Nephron (organoid): ENCODE measurements at regions not wholly inside any gene's neighbourhood (a gene's known extent, or its start where the extent isn't known, plus 50 kb on each side); places are given as distances from the start of the nearest gene placed in this dataset.

Experiments used
- H3K27ac Mint-ChIP-seq, 3 experiments: 2 replicates each; pipeline ENCODE4 v1.8.0; 2020; ENCODE audit warnings: mixed read lengths in 3 of 3, mild to moderate bottlenecking in 2 of 3, moderate library complexity in 1 of 3
- H3K27me3 Mint-ChIP-seq: 2 replicates; pipeline ENCODE4 v1.8.0; 2021; ENCODE audit warnings: low read depth, mild to moderate bottlenecking, moderate library complexity, mixed read lengths
- H3K36me3 Mint-ChIP-seq: 2 replicates; pipeline ENCODE4 v1.8.0; 2020; ENCODE audit warnings: low read depth, mixed read lengths
- H3K4me1 Mint-ChIP-seq: 2 replicates; pipeline ENCODE4 v1.8.0; 2020; ENCODE audit warnings: mixed read lengths
- H3K4me3 Mint-ChIP-seq, 3 experiments: 2 replicates each; pipeline ENCODE4 v1.8.0; 2020; ENCODE audit warnings: mild to moderate bottlenecking in 3 of 3, mixed read lengths in 3 of 3, moderate library complexity in 2 of 3
- H3K9me3 Mint-ChIP-seq: 2 replicates; pipeline ENCODE4 v1.8.0; 2020; ENCODE audit warnings: mixed read lengths
- CTCF ChIP-seq, 3 experiments: fragments of 200-600 bp; sonication (generic); IDR thresholded peaks; one replicate each; pipeline ENCODE4 v1.5.0; 2021; ENCODE audit warnings: antibody characterized with exemption in 3 of 3; ENCODE audit not compliant: unreplicated experiment in 3 of 3

DNA sequence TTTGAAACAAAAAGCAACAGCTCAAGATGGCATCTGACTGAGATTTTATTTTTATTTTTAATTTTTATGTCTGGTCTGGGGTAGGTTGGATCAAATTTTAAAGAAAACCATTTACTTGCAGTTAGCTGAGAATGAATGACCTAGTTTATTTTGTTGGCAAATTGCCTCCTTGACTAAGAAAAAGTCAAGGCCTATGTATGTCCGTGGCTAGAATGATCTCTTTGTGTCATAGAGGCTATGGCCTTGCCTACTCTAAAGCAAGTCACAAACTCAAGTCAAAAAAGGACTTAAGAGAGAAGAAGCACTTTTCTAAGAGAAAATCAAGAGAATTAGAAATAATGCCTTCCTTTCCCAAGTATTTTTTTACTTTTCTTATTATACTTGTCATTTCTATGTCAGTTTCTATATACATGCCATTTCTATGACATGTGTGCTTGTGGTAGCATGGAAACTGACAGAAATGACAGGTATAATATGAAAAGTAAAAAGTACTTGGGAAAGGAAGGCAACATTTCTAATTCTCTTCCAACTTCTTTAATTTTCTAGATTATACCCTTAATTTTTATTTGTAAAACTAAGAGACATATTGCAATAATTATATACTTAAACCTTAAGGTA, 136.7 kb downstream of the CENPF start:
- Mint-ChIP-seq H3K9me3 (peaks cover 2% of the 10 kb centered on the region), H3K4me1 (no peaks in the 10 kb centered on the region), H3K27ac (no peak overlapping the region), H3K36me3 (no peaks in the 10 kb centered on the region), H3K4me3 (no peak overlapping the region), H3K27me3 (no peaks in the 10 kb centered on the region)
- TF ChIP-seq CTCF (IDR thresholded peaks at IDR 0.05; ENCODE audit: unreplicated experiment in 3 of 3) = no peak

GRCh38 chr1:214740471-214740870, 137.5 kb downstream of the CENPF start:
- Mint-ChIP-seq H3K27me3 (no peaks in the 10 kb centered on the region), H3K4me1 (no peaks in the 10 kb centered on the region), H3K9me3 (peaks cover 2% of the 10 kb centered on the region), H3K27ac (no peak overlapping the region), H3K36me3 (no peaks in the 10 kb centered on the region), H3K4me3 (no peak overlapping the region)
- TF ChIP-seq CTCF (IDR thresholded peaks at IDR 0.05; ENCODE audit: unreplicated experiment in 3 of 3) = no peak

DNA sequence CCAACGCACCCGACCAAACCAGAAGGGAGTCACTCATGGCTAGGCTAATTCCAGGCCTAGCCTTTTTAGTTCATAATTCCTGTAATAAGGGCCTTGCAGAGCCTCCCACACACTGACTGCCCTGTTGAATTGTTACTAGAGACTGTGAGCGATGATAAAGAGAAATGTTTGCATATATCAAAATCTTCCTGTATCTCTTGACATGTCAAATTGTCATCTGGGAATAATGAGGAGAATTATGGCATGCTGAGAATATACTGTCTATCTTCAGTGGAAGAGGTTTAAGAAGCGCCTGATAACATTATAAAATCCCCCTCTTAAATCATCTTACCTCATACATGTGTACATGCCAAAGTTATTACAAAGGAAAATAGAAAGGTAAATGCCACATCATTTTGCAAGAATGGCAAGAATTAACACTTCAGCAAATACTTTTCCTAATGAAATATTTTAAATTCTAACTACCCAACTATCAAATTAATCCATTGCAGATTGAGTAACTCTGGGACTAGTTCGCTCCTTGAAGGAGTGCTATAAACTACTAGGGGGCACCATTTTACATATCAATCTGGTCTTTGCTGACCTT, 144.1 kb downstream of the CENPF start:
- no peaks in the 10 kb centered on the region for H3K27me3 Mint-ChIP-seq
- H3K4me1 Mint-ChIP-seq = peaks cover 18% of the 10 kb centered on the region
- peak overlapping the region; percentile 65 to 93 (median 71) for H3K27ac Mint-ChIP-seq
- no peak for TF ChIP-seq CTCF (IDR thresholded peaks at IDR 0.05; ENCODE audit: unreplicated experiment in 3 of 3)
- no peak overlapping the region for H3K4me3 Mint-ChIP-seq
- no peaks in the 10 kb centered on the region for H3K36me3 Mint-ChIP-seq
- H3K9me3 Mint-ChIP-seq = peaks cover 2% of the 10 kb centered on the region

DNA sequence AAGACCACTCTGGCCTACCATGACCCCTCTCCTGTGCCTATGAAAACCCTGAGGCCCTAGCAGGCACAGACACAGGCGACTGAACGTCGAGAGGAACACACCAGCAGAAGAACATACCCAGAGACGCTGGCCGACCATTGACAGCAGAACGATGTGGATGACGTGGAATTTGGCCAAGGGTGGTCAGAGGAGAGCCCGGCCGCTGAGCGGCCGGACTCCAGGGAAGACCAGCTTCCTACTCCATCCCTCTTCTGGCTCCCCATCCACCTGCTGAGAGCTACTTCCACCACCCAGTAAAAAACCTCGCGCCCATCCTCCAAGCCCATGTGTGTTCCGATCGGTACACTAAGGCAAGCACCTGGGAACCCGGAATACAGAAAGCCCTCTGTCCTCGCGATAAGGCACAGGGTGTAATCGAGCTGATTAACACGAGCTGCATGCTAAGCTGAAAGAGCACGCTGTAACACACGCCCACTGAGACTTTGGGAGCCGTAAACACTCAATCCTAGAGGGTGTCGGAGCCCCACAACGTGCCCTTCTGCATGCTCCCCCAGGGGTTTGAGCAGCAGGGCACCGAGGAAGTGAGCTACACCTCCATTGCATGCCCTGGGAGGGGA, 150.3 kb downstream of the CENPF start:
- H3K9me3 Mint-ChIP-seq = peaks cover 13% of the 10 kb centered on the region
- no peaks in the 10 kb centered on the region for H3K36me3 Mint-ChIP-seq
- no peak overlapping the region for H3K27ac Mint-ChIP-seq
- H3K27me3 Mint-ChIP-seq = no peaks in the 10 kb centered on the region
- TF ChIP-seq CTCF (IDR thresholded peaks at IDR 0.05; ENCODE audit: unreplicated experiment in 3 of 3) = no peak
- no peak overlapping the region for H3K4me3 Mint-ChIP-seq
- H3K4me1 Mint-ChIP-seq = no peaks in the 10 kb centered on the region

DNA sequence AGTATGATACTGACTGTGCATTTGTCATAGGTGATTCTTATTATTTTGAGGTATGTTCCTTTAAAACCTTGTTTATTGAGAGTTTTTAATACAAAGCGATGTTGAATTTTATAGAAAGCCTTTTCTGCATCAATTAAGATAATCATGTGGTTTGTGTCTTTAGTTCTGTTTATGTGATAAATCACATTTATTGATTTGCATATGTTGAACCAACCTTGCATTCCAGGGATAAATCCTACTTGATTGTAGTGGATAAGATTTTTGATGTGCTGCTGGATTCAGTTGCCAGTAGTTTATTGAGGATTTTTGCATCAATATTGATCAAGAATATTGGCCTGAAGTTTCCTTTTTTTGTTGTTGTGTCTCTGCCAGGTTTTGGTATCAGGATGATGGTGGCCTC, 158.0 kb downstream of the CENPF start:
- Mint-ChIP-seq H3K27me3 (no peaks in the 10 kb centered on the region), H3K9me3 (peaks cover 69% of the 10 kb centered on the region), H3K36me3 (peaks cover 4% of the 10 kb centered on the region), H3K27ac (no peak overlapping the region), H3K4me1 (no peaks in the 10 kb centered on the region), H3K4me3 (no peak overlapping the region)
- no peak for TF ChIP-seq CTCF (IDR thresholded peaks at IDR 0.05; ENCODE audit: unreplicated experiment in 3 of 3)

DNA sequence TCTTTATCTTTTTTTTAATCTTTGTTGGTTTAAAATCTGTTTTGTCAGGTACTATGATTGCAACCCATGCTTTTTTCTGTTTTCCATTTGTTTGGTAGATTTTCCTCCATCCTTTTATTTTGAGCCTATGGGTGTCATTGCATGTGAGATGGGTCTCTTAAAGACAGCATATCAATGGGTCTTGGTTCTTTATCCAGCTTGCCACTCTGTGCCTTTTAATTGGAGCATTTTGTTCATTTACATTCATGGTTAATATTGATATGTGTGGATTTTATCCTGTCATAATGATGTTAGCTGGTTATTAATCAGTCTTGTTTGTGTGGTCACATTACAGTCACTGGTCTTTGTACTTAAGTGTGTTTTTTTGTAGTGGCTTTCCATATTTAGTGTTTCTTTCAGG, 159.9 kb downstream of the CENPF start:
- TF ChIP-seq CTCF (IDR thresholded peaks at IDR 0.05; ENCODE audit: unreplicated experiment in 3 of 3) = no peak
- peaks cover 4% of the 10 kb centered on the region for H3K36me3 Mint-ChIP-seq
- no peaks in the 10 kb centered on the region for H3K4me1 Mint-ChIP-seq
- no peak overlapping the region for H3K27ac Mint-ChIP-seq
- H3K4me3 Mint-ChIP-seq = no peak overlapping the region
- no peaks in the 10 kb centered on the region for H3K27me3 Mint-ChIP-seq
- H3K9me3 Mint-ChIP-seq = peaks cover 56% of the 10 kb centered on the region
